B cell (primary cell): ENCODE measurements at regions not wholly inside any gene's neighbourhood (a gene's known extent, or its start where the extent isn't known, plus 50 kb on each side); places are given as distances from the start of the nearest gene placed in this dataset.

Source experiments
- ATAC-seq: fragments of 200-7000 bp; cut with Tn5 transposase; one replicate; pipeline ENCODE4 v1.10.0; 2021; ENCODE audit warnings: low read depth, mild to moderate bottlenecking, moderate number of reproducible peaks, moderate library complexity
- CTCF ChIA-PET: fragments of 350-600 bp; sonication (Branson Sonifier 250); formaldehyde crosslinking; loops from one replicate; lab custom pipeline; 2021; ENCODE audit warnings: antibody characterized with exemption, inconsistent platforms; lab: Charles Lee
- POLR2A ChIA-PET: fragments of 350-600 bp; sonication (Branson Sonifier 250); formaldehyde crosslinking; loops from one replicate; lab custom pipeline; 2021; ENCODE audit warnings: antibody characterized with exemption; lab: Charles Lee
- DNase-seq: peaks from one replicate; pipeline ENCODE4 v3.0.0; 2013
- H2AFZ ChIP-seq: 2 replicates; pipeline ENCODE4 v1.6.1; 2012; ENCODE audit warnings: mild to moderate bottlenecking, low read depth, low read length; ENCODE audit not compliant: insufficient read depth, poor library complexity, severe bottlenecking
- H3K27ac ChIP-seq, 2 donors: 1 replicate in 1 of 2; 2 replicates in 1 of 2; pipeline ENCODE4 v1.5.1; 2012 to 2013; ENCODE audit warnings: low read length in 2 of 2, mild to moderate bottlenecking in 2 of 2, moderate library complexity in 1 of 2
- H3K27me3 ChIP-seq, 4 experiments: fragments of 200-600 bp in 1 of 4; sonication (generic) in 1 of 4; replicated peaks in 1 of 4; 1 replicate in 2 of 4; 2 replicates in 2 of 4; pipeline versions ENCODE4 v1.6.1 to v1.7.0; 2013 to 2016; ENCODE audit warnings: low read length in 3 of 4, mild to moderate bottlenecking in 2 of 4, mixed read lengths in 1 of 4, moderate library complexity in 1 of 4; ENCODE audit not compliant: insufficient read depth in 4 of 4, control insufficient read depth in 3 of 4; ENCODE audit errors: control extremely low read depth in 1 of 4
- H3K36me3 ChIP-seq, 2 experiments: replicated peaks in 1 of 2; 1 replicate in 1 of 2; 2 replicates in 1 of 2; pipeline versions ENCODE4 v1.6.1 to v1.7.1; 2013; ENCODE audit warnings: low read length in 1 of 2; ENCODE audit not compliant: insufficient read depth in 2 of 2, control insufficient read depth in 1 of 2; ENCODE audit errors: control extremely low read depth in 1 of 2, extremely low read depth in 1 of 2
- H3K4me1 ChIP-seq, 2 donors: fragments of 200-600 bp in 1 of 2; sonication (generic) in 1 of 2; 1 replicate in 1 of 2; 2 replicates in 1 of 2; pipeline versions ENCODE4 v1.5.1 to v1.6.1; 2013 to 2017; ENCODE audit warnings: low read length in 2 of 2; ENCODE audit not compliant: control insufficient read depth in 2 of 2, insufficient read depth in 2 of 2
- H3K4me2 ChIP-seq: replicated peaks from 2 replicates; pipeline ENCODE3; 2012; ENCODE audit warnings: mild to moderate bottlenecking, low read depth, low read length; ENCODE audit not compliant: poor library complexity, severe bottlenecking
- H3K4me3 ChIP-seq, 5 experiments: fragments of 200-600 bp in 1 of 5; sonication (generic) in 1 of 5; 1 replicate in 3 of 5; 2 replicates in 2 of 5; pipeline versions ENCODE4 v1.5.1 to v1.7.0; 2011 to 2016; ENCODE audit warnings: low read length in 4 of 5, mild to moderate bottlenecking in 4 of 5, low read depth in 2 of 5, control low read depth in 1 of 5, moderate library complexity in 1 of 5; ENCODE audit not compliant: insufficient read depth in 1 of 5; ENCODE audit errors: control extremely low read depth in 1 of 5, extremely low read depth in 1 of 5
- H3K79me2 ChIP-seq: fragments of 200-600 bp; sonication (generic); one replicate; pipeline ENCODE4 v1.6.0; 2016; ENCODE audit warnings: low read length; ENCODE audit not compliant: control insufficient read depth, insufficient read depth
- H3K9ac ChIP-seq: fragments of 200-600 bp; sonication (generic); 2 replicates; pipeline ENCODE4 v1.6.1; 2017; ENCODE audit warnings: mild to moderate bottlenecking, low read length, moderate library complexity
- H3K9me3 ChIP-seq, 3 donors: one replicate each; pipeline versions ENCODE4 v1.6.1 to v1.7.1; 2013; ENCODE audit warnings: low read length in 2 of 3; ENCODE audit not compliant: control insufficient read depth in 2 of 3, insufficient read depth in 1 of 3; ENCODE audit errors: control extremely low read depth in 1 of 3
- H4K20me1 ChIP-seq: 2 replicates; pipeline ENCODE4 v1.6.0; 2012; ENCODE audit warnings: mild to moderate bottlenecking, low read length; ENCODE audit not compliant: insufficient read depth, control insufficient read depth, poor library complexity, severe bottlenecking
- H3K27ac Mint-ChIP-seq: one replicate; pipeline ENCODE4 v1.8.0; 2021; ENCODE audit warnings: mixed read lengths
- H3K27me3 Mint-ChIP-seq: one replicate; pipeline ENCODE4 v1.8.0; 2021; ENCODE audit warnings: mixed read lengths
- H3K4me1 Mint-ChIP-seq: one replicate; pipeline ENCODE4 v1.8.0; 2021; ENCODE audit warnings: mixed read lengths
- H3K4me3 Mint-ChIP-seq: one replicate; pipeline ENCODE4 v1.8.0; 2021; ENCODE audit warnings: mixed read lengths
- H3K9me3 Mint-ChIP-seq: one replicate; pipeline ENCODE4 v1.8.0; 2022; ENCODE audit warnings: mixed read lengths; ENCODE audit not compliant: insufficient read depth
- EZH2 ChIP-seq: IDR thresholded peaks from 2 replicates; pipeline ENCODE4 v1.6.1; 2012; ENCODE audit warnings: borderline replicate concordance, low read depth, mild to moderate bottlenecking, moderate library complexity, low read length; ENCODE audit not compliant: insufficient read depth, poor library complexity, severe bottlenecking
- WGBS: methylation state at CpG from one replicate; pipeline ENCODE4 v1.1.5; 2013; ENCODE audit warnings: missing lambda C conversion rate; ENCODE audit not compliant: insufficient coverage; 5-methylcytosine and 5-hydroxymethylcytosine counted together
- intact Hi-C: fragments of 100-400 bp; cut with micrococcal nuclease; formaldehyde crosslinking; loops from one replicate; pipeline ENCODE4 v1.10.0; 2022
- TF ChIP-seq, protein P1 (sequence below): fragments of 200-600 bp; IDR thresholded peaks from one replicate; pipeline ENCODE4 v1.8.0; 2022; ENCODE audit warnings: antibody characterized with exemption, mild to moderate bottlenecking

DNA sequence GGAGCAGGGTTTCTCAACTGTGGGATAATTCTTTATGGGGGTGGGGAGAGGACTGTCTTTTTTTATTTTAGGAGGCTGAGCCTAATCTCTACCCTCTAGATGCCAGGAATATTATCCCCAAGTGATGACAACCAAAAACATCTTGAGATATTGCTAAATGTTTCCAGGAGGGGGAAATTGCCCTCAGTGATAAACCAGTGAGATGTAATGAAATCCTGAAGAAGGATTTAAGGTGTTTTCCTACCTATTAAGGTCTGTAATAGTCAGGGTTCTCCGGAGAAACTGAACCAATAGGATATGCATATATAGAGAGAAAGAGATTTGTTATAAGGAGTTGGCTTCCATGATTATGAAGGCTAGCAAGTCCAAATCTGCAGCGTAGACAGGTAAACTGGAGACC is 208.3 kb upstream of the MIR17HG start:
- H3K79me2 ChIP-seq = no peaks in the 10 kb centered on the region
- H3K27me3 ChIP-seq = no peaks in the 10 kb centered on the region
- H3K27ac ChIP-seq = no peak overlapping the region
- H3K36me3 ChIP-seq = no peaks in the 10 kb centered on the region
- DNase-seq (no peak), ATAC-seq (no peak)
- no peak overlapping the region for H3K27ac Mint-ChIP-seq
- peaks cover 6% of the 10 kb centered on the region for H3K27me3 Mint-ChIP-seq
- no peak overlapping the region for H3K9ac ChIP-seq
- TF ChIP-seq EZH2 = no peak
- TF ChIP-seq, protein P1, sequence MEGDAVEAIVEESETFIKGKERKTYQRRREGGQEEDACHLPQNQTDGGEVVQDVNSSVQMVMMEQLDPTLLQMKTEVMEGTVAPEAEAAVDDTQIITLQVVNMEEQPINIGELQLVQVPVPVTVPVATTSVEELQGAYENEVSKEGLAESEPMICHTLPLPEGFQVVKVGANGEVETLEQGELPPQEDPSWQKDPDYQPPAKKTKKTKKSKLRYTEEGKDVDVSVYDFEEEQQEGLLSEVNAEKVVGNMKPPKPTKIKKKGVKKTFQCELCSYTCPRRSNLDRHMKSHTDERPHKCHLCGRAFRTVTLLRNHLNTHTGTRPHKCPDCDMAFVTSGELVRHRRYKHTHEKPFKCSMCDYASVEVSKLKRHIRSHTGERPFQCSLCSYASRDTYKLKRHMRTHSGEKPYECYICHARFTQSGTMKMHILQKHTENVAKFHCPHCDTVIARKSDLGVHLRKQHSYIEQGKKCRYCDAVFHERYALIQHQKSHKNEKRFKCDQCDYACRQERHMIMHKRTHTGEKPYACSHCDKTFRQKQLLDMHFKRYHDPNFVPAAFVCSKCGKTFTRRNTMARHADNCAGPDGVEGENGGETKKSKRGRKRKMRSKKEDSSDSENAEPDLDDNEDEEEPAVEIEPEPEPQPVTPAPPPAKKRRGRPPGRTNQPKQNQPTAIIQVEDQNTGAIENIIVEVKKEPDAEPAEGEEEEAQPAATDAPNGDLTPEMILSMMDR = no peak
- H3K4me1 ChIP-seq = no peaks in the 10 kb centered on the region
- no peak overlapping the region for H3K4me3 ChIP-seq
- no peak overlapping the region for H2AFZ ChIP-seq
- no peak overlapping the region for H3K4me3 Mint-ChIP-seq
- no peaks in the 10 kb centered on the region for H4K20me1 ChIP-seq
- no peaks in the 10 kb centered on the region for H3K9me3 ChIP-seq
- WGBS = 94% methylated on average over 2 of the region's 2 CpGs
- CTCF ChIA-PET = no interaction called here
- H3K9me3 Mint-ChIP-seq = no peaks in the 10 kb centered on the region
- no peak overlapping the region for H3K4me2 ChIP-seq
- POLR2A ChIA-PET = no interaction called here
- intact Hi-C loops = no loop called here
- no peaks in the 10 kb centered on the region for H3K4me1 Mint-ChIP-seq

DNA sequence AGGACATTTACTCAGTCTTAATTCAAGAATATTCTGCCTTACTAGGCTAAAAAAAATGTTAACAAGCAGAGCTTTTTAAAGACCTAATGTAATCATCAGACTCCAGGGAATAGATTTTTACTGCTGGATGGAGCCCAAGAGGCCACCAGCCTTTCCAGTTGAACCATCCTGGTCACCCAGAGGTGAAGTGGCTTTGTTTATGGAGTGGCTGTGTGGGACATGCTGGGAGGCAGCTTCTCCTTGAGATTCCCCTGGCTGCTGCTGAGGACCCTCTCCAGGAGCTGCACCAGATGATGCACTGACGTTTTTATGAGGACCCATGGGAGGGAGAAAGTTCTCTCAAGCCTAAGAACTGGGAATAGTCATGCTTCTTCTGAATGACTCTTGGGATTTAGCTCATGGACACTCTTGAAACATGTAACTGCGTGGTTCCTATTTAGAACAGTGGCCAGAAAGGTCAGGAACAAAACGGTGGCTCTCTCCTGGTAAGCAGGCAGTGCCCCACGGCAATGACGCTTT is 205.9 kb upstream of the MIR17HG start:
- CTCF ChIA-PET = interaction anchor here (0.9 kb wide), 1 partner anchor 8 kb away, joined by 3 read pairs; no protein-coding TSS in a partner anchor
- H3K4me3 Mint-ChIP-seq = no peak overlapping the region

More for the DNA sequence above, 205.9 kb upstream of the MIR17HG start:
- no peak overlapping the region for H3K4me2 ChIP-seq
- Mint-ChIP-seq H3K9me3 (no peaks in the 10 kb centered on the region), H3K4me1 (no peaks in the 10 kb centered on the region), H3K27me3 (peaks cover 8% of the 10 kb centered on the region), H3K27ac (no peak overlapping the region)
- H3K4me1 ChIP-seq = no peaks in the 10 kb centered on the region
- H3K36me3 ChIP-seq = no peaks in the 10 kb centered on the region
- H3K4me3 ChIP-seq = no peak overlapping the region
- ATAC-seq (no peak), DNase-seq (no peak)
- H3K27ac ChIP-seq = no peak overlapping the region
- intact Hi-C loops = no loop called here
- 97% methylated on average over 4 of the region's 5 CpGs for WGBS
- TF ChIP-seq, protein P1 = no peak
- no peak for TF ChIP-seq EZH2
- H3K27me3 ChIP-seq = no peaks in the 10 kb centered on the region
- no peaks in the 10 kb centered on the region for H4K20me1 ChIP-seq
- H3K79me2 ChIP-seq = no peaks in the 10 kb centered on the region
- H3K9ac ChIP-seq = no peak overlapping the region
- no peaks in the 10 kb centered on the region for H3K9me3 ChIP-seq
- POLR2A ChIA-PET = no interaction called here
- H2AFZ ChIP-seq = no peak overlapping the region
